Uterus (tissue), 2 donors: ENCODE measurements at regions not wholly inside any gene's neighbourhood (a gene's known extent, or its start where the extent isn't known, plus 50 kb on each side); places are given as distances from the start of the nearest gene placed in this dataset.

ENCODE experiments used
- CTCF ChIP-seq, 4 experiments: fragments of 200-600 bp in 2 of 4; fragments of 450-650 bp in 2 of 4; sonication (generic) in 2 of 4; IDR thresholded peaks; one replicate each; pipeline ENCODE4 v1.5.1; 2016 to 2019; ENCODE audit warnings: antibody characterized with exemption in 4 of 4, mild to moderate bottlenecking in 2 of 4, moderate library complexity in 1 of 4
- POLR2A ChIP-seq, 2 donors: fragments of 450-650 bp; IDR thresholded peaks; one replicate each; pipeline ENCODE4 v1.6.1; 2016; ENCODE audit warnings: antibody characterized with exemption in 2 of 2, mild to moderate bottlenecking in 1 of 2, moderate library complexity in 1 of 2

GRCh38 chr16:82421851-82422250 is 204.9 kb upstream of the CDH13 start:
- TF ChIP-seq CTCF (IDR thresholded peaks at IDR 0.05) (no peak), POLR2A (IDR thresholded peaks at IDR 0.05) (no peak)
